Fibroblast of lung (primary cell): ENCODE measurements at regions not wholly inside any gene's neighbourhood (a gene's known extent, or its start where the extent isn't known, plus 50 kb on each side); places are given as distances from the start of the nearest gene placed in this dataset.

Experiments
- CTCF ChIP-seq, 2 donors: IDR thresholded peaks in 1 of 2; conservative IDR thresholded peaks in 1 of 2; 1 replicate in 1 of 2; 2 replicates in 1 of 2; pipeline ENCODE4 v1.5.1; 2011 to 2012; ENCODE audit warnings: low read length in 2 of 2, control low read depth in 1 of 2, inconsistent platforms in 1 of 2, low read depth in 1 of 2, mild to moderate bottlenecking in 1 of 2
- EZH2 ChIP-seq: IDR thresholded peaks from 2 replicates; pipeline ENCODE4 v1.5.1; 2012; ENCODE audit warnings: low read length, control low read depth, mild to moderate bottlenecking; ENCODE audit errors: missing control alignments

- TF ChIP-seq CTCF (conservative IDR thresholded peaks at IDR 0.05 in 1 of 2, IDR thresholded peaks at IDR 0.05 in 1 of 2; ENCODE audit: low read depth in 1 of 2, low read length in 2 of 2) (no peak), EZH2 (no peak)
These were observed 82.0 kb downstream of the YIPF5 start for GRCh38 chr5:144088206-144089064.
